ENCODE measurements at regions not wholly inside any gene's neighbourhood (a gene's known extent, or its start where the extent isn't known, plus 50 kb on each side); places are given as distances from the start of the nearest gene placed in this dataset.

GRCh38 chr4:116427666-116428065 is 657.7 kb downstream of the TRAM1L1 start:
- ChIA-PET POLR2A (no interaction called here), CTCF (no interaction called here)
- H3K9me3 Mint-ChIP-seq, result peaks cover 19% of the 10 kb centered on the region
- DNase-seq, result no peak
- intact Hi-C loops (cut with micrococcal nuclease), result no loop called here
- no peaks in the 10 kb centered on the region for H3K4me1 Mint-ChIP-seq (ENCODE audit: low read depth)
- H3K4me3 Mint-ChIP-seq, result no peak overlapping the region
- no peak for ATAC-seq
- no peak for TF ChIP-seq CTCF (IDR thresholded peaks at IDR 0.05)
- no peak overlapping the region for H3K27ac Mint-ChIP-seq
- H3K36me3 Mint-ChIP-seq (ENCODE audit: low read depth), result peaks cover 2% of the 10 kb centered on the region
- H3K27me3 Mint-ChIP-seq, result no peaks in the 10 kb centered on the region

- H3K27ac Mint-ChIP-seq, result no peak overlapping the region
- H3K9me3 Mint-ChIP-seq, result peaks cover 8% of the 10 kb centered on the region
- H3K27me3 Mint-ChIP-seq, result no peaks in the 10 kb centered on the region
- H3K4me3 Mint-ChIP-seq, result no peak overlapping the region
- H3K4me1 Mint-ChIP-seq (ENCODE audit: low read depth), result no peaks in the 10 kb centered on the region
- ChIA-PET POLR2A (no interaction called here), CTCF (no interaction called here)
- intact Hi-C loops (cut with micrococcal nuclease), result no loop called here
- no peak for DNase-seq
- no peaks in the 10 kb centered on the region for H3K36me3 Mint-ChIP-seq (ENCODE audit: low read depth)
- ATAC-seq, result no peak
- TF ChIP-seq CTCF (IDR thresholded peaks at IDR 0.05), result no peak
Observed at GRCh38 chr4:116413222-116413621, 672.2 kb downstream of the TRAM1L1 start.

GRCh38 chr4:116401293-116401692 is 684.1 kb downstream of the TRAM1L1 start:
- POLR2A ChIA-PET, result no interaction called here
- no peak for ATAC-seq
- H3K27me3 Mint-ChIP-seq, result no peaks in the 10 kb centered on the region

GRCh38 chr4:116400480-116400879 is 684.9 kb downstream of the TRAM1L1 start:
- intact Hi-C loops (cut with micrococcal nuclease), result no loop called here
- H3K27ac Mint-ChIP-seq, result no peak overlapping the region
- ChIA-PET CTCF (no interaction called here), POLR2A (no interaction called here)
- no peaks in the 10 kb centered on the region for H3K4me1 Mint-ChIP-seq (ENCODE audit: low read depth)
- DNase-seq (no peak), ATAC-seq (no peak)
- H3K27me3 Mint-ChIP-seq, result no peaks in the 10 kb centered on the region
- no peak for TF ChIP-seq CTCF (IDR thresholded peaks at IDR 0.05)
- no peaks in the 10 kb centered on the region for H3K36me3 Mint-ChIP-seq (ENCODE audit: low read depth)
- no peaks in the 10 kb centered on the region for H3K9me3 Mint-ChIP-seq
- no peak overlapping the region for H3K4me3 Mint-ChIP-seq

More at GRCh38 chr4:116401293-116401692, 684.1 kb downstream of the TRAM1L1 start:
- Mint-ChIP-seq H3K9me3 (no peaks in the 10 kb centered on the region), H3K4me1 (ENCODE audit: low read depth) (no peaks in the 10 kb centered on the region), H3K4me3 (no peak overlapping the region), H3K36me3 (ENCODE audit: low read depth) (no peaks in the 10 kb centered on the region), H3K27ac (no peak overlapping the region)
- DNase-seq, result no peak
- CTCF ChIA-PET, result no interaction called here
- intact Hi-C loops (cut with micrococcal nuclease), result no loop called here
- TF ChIP-seq CTCF (IDR thresholded peaks at IDR 0.05), result no peak

- Mint-ChIP-seq H3K4me3 (no peak overlapping the region), H3K27ac (no peak overlapping the region), H3K9me3 (no peaks in the 10 kb centered on the region), H3K27me3 (no peaks in the 10 kb centered on the region), H3K4me1 (ENCODE audit: low read depth) (no peaks in the 10 kb centered on the region), H3K36me3 (ENCODE audit: low read depth) (no peaks in the 10 kb centered on the region)
- CTCF ChIA-PET, result no interaction called here
- POLR2A ChIA-PET, result no interaction called here
- intact Hi-C loops (cut with micrococcal nuclease), result no loop called here
- TF ChIP-seq CTCF (IDR thresholded peaks at IDR 0.05), result no peak
- ATAC-seq (no peak), DNase-seq (no peak)
Observed at GRCh38 chr4:116397714-116398113, 687.7 kb downstream of the TRAM1L1 start.

All from activated CD8-positive, alpha-beta T cell treated with anti-CD3 and anti-CD28 coated beads for 36 hours (primary cell).